ENCODE measurements at regions not wholly inside any gene's neighbourhood (a gene's known extent, or its start where the extent isn't known, plus 50 kb on each side); places are given as distances from the start of the nearest gene placed in this dataset.

DNA sequence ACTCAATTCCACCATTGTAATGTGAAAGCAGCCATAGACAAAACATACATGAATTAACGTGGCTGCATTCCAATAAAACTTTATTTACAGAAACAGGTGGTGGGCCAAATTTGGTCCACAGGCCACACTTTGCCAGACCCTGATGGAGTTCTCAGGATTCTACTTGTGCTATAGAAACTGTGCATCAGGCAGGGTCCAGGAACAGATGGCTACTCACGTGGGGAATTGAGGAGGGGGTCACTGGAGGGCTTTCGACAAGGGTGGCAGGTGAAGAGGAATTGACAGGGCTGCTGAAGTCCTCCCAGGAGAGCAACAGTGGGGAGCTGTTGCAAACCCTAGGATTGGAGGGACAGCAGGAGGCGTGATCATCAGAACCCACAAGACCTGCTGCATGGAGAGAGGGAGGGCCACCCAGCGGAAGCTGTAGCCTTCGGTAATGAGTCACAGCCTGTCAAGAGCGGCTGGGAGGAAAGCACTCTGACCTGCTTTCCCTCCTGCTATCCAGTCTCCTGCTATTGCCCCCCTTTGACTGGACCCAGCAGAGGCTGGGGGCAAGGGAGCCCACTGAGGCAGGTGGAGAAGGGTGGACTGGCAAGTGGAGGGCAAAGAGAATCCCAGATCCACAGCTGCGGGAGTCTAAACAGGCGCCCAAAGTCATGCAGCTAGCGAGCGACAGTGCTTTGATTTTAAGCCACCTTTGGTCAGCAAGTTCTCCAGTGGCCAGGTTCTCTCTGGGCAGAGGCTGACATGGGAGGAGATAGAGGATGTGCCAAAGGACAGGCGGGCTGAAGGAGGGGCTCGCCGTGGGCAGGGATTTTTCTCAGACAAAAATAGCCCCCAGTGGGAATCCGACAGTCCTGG lies 138.3 kb upstream of the SMIM23 start:
- H4K20me1 ChIP-seq (ENCODE audit: control insufficient read depth, insufficient read depth, low read length, poor library complexity, severe bottlenecking), result no peaks in the 10 kb centered on the region
- DNase-seq (no peak), ATAC-seq (ENCODE audit: low read depth) (no peak)
- H3K27me3 ChIP-seq (replicated peaks in 1 of 4; ENCODE audit: control extremely low read depth in 1 of 4, control insufficient read depth in 3 of 4, insufficient read depth in 4 of 4, low read length in 3 of 4), result peaks cover 0 to 10% (median 0%) of the 10 kb centered on the region in 4 experiments
- TF ChIP-seq, protein P1, sequence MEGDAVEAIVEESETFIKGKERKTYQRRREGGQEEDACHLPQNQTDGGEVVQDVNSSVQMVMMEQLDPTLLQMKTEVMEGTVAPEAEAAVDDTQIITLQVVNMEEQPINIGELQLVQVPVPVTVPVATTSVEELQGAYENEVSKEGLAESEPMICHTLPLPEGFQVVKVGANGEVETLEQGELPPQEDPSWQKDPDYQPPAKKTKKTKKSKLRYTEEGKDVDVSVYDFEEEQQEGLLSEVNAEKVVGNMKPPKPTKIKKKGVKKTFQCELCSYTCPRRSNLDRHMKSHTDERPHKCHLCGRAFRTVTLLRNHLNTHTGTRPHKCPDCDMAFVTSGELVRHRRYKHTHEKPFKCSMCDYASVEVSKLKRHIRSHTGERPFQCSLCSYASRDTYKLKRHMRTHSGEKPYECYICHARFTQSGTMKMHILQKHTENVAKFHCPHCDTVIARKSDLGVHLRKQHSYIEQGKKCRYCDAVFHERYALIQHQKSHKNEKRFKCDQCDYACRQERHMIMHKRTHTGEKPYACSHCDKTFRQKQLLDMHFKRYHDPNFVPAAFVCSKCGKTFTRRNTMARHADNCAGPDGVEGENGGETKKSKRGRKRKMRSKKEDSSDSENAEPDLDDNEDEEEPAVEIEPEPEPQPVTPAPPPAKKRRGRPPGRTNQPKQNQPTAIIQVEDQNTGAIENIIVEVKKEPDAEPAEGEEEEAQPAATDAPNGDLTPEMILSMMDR (IDR thresholded peaks at IDR 0.05), result no peak
- no peak for TF ChIP-seq EZH2 (IDR thresholded peaks at IDR 0.05; ENCODE audit: borderline replicate concordance, insufficient read depth, low read depth, low read length, poor library complexity, severe bottlenecking)
- H3K36me3 ChIP-seq (replicated peaks in 1 of 2; ENCODE audit: control extremely low read depth in 1 of 2, control insufficient read depth in 1 of 2, extremely low read depth in 1 of 2, insufficient read depth in 2 of 2, low read length in 1 of 2), result no peaks in the 10 kb centered on the region
- H3K4me3 ChIP-seq (ENCODE audit: control extremely low read depth in 1 of 5, extremely low read depth in 1 of 5, insufficient read depth in 1 of 5, low read depth in 2 of 5, low read length in 4 of 5), result no peak overlapping the region
- 84% methylated on average over 15 of the region's 15 CpGs for WGBS (ENCODE audit: insufficient coverage)
- POLR2A ChIA-PET, result no interaction called here
- H3K4me2 ChIP-seq (replicated peaks; ENCODE audit: low read depth, low read length, poor library complexity, severe bottlenecking), result no peak overlapping the region
- no peaks in the 10 kb centered on the region for H3K4me1 Mint-ChIP-seq
- H3K9me3 ChIP-seq (ENCODE audit: control extremely low read depth in 1 of 3, control insufficient read depth in 2 of 3, insufficient read depth in 1 of 3, low read length in 2 of 3), result peaks cover 0 to 3% (median 0%) of the 10 kb centered on the region in 3 donors
- CTCF ChIA-PET, result no interaction called here
- no peak overlapping the region for H3K4me3 Mint-ChIP-seq
- no peak overlapping the region for H3K27ac ChIP-seq (ENCODE audit: low read length in 2 of 2)
- no peaks in the 10 kb centered on the region for H3K4me1 ChIP-seq (ENCODE audit: control insufficient read depth in 2 of 2, insufficient read depth in 2 of 2, low read length in 2 of 2)
- no peak overlapping the region for H3K9ac ChIP-seq (ENCODE audit: low read length)
- no peaks in the 10 kb centered on the region for H3K9me3 Mint-ChIP-seq (ENCODE audit: insufficient read depth)
- H3K27me3 Mint-ChIP-seq, result peaks cover 15% of the 10 kb centered on the region
- H3K79me2 ChIP-seq (ENCODE audit: control insufficient read depth, insufficient read depth, low read length), result no peaks in the 10 kb centered on the region
- no peak overlapping the region for H2AFZ ChIP-seq (ENCODE audit: insufficient read depth, low read depth, low read length, poor library complexity, severe bottlenecking)
- intact Hi-C loops (cut with micrococcal nuclease), result no loop called here
- H3K27ac Mint-ChIP-seq, result no peak overlapping the region

DNA sequence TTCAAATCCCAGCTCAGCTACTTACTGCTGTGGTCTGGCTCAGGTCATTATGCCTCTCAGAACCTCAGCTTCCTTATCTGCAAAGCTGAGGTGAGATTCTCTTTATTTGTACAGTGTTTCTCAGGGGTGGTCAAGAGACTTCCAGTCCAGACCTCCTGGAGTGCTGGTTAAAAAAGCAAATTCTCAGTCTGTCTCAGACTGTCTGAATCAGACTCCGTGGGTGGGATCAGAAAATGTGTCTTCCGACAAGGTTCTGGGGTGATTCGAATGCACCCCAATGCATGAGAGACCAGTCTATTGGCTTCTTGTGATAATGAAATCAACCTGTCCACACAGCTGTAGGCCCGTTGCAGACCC lies 137.7 kb upstream of the SMIM23 start:
- peaks cover 0 to 10% (median 0%) of the 10 kb centered on the region in 4 experiments for H3K27me3 ChIP-seq (replicated peaks in 1 of 4; ENCODE audit: control extremely low read depth in 1 of 4, control insufficient read depth in 3 of 4, insufficient read depth in 4 of 4, low read length in 3 of 4)
- no peak for DNase-seq
- ATAC-seq (ENCODE audit: low read depth), result no peak
- Mint-ChIP-seq H3K9me3 (ENCODE audit: insufficient read depth) (no peaks in the 10 kb centered on the region), H3K4me3 (no peak overlapping the region), H3K4me1 (no peaks in the 10 kb centered on the region), H3K27me3 (peaks cover 15% of the 10 kb centered on the region), H3K27ac (no peak overlapping the region)
- no peaks in the 10 kb centered on the region for H3K79me2 ChIP-seq (ENCODE audit: control insufficient read depth, insufficient read depth, low read length)
- H3K36me3 ChIP-seq (replicated peaks in 1 of 2; ENCODE audit: control extremely low read depth in 1 of 2, control insufficient read depth in 1 of 2, extremely low read depth in 1 of 2, insufficient read depth in 2 of 2, low read length in 1 of 2), result no peaks in the 10 kb centered on the region
- POLR2A ChIA-PET, result no interaction called here
- no peaks in the 10 kb centered on the region for H3K4me1 ChIP-seq (ENCODE audit: control insufficient read depth in 2 of 2, insufficient read depth in 2 of 2, low read length in 2 of 2)
- no peak overlapping the region for H3K4me3 ChIP-seq (ENCODE audit: control extremely low read depth in 1 of 5, extremely low read depth in 1 of 5, insufficient read depth in 1 of 5, low read depth in 2 of 5, low read length in 4 of 5)
- intact Hi-C loops (cut with micrococcal nuclease), result no loop called here
- no peak overlapping the region for H3K27ac ChIP-seq (ENCODE audit: low read length in 2 of 2)
- H3K9ac ChIP-seq (ENCODE audit: low read length), result no peak overlapping the region
- H3K9me3 ChIP-seq (ENCODE audit: control extremely low read depth in 1 of 3, control insufficient read depth in 2 of 3, insufficient read depth in 1 of 3, low read length in 2 of 3), result peaks cover 0 to 3% (median 0%) of the 10 kb centered on the region in 3 donors
- no peak overlapping the region for H3K4me2 ChIP-seq (replicated peaks; ENCODE audit: low read depth, low read length, poor library complexity, severe bottlenecking)
- 96% methylated on average over 4 of the region's 4 CpGs for WGBS (ENCODE audit: insufficient coverage)
- no peak overlapping the region for H2AFZ ChIP-seq (ENCODE audit: insufficient read depth, low read depth, low read length, poor library complexity, severe bottlenecking)
- TF ChIP-seq EZH2 (IDR thresholded peaks at IDR 0.05; ENCODE audit: borderline replicate concordance, insufficient read depth, low read depth, low read length, poor library complexity, severe bottlenecking), result no peak
- TF ChIP-seq, protein P1 (IDR thresholded peaks at IDR 0.05), result no peak
- CTCF ChIA-PET, result no interaction called here
- H4K20me1 ChIP-seq (ENCODE audit: control insufficient read depth, insufficient read depth, low read length, poor library complexity, severe bottlenecking), result no peaks in the 10 kb centered on the region
